Mesenchymal stem cell (in vitro differentiated cells and primary cell): ENCODE measurements at regions not wholly inside any gene's neighbourhood (a gene's known extent, or its start where the extent isn't known, plus 50 kb on each side); places are given as distances from the start of the nearest gene placed in this dataset.

ENCODE experiments used
- DNase-seq: peaks from one replicate; pipeline ENCODE4 v3.0.0-alpha.2; 2013
- H2AFZ ChIP-seq: one replicate; pipeline ENCODE4 v1.6.1; 2013; ENCODE audit warnings: low read depth, mild to moderate bottlenecking, control low read depth, inconsistent platforms, low read length, moderate library complexity
- H2AK5ac ChIP-seq: 2 replicates; pipeline ENCODE4 v1.6.1; 2013; ENCODE audit warnings: low read length, moderate library complexity, mild to moderate bottlenecking, inconsistent platforms; ENCODE audit not compliant: severe bottlenecking
- H2BK120ac ChIP-seq: one replicate; pipeline ENCODE4 v1.6.1; 2013; ENCODE audit warnings: low read depth, mild to moderate bottlenecking, inconsistent platforms, low read length, moderate library complexity
- H2BK12ac ChIP-seq, 2 experiments: one replicate each; pipeline ENCODE4 v1.6.1; 2013; ENCODE audit warnings: inconsistent platforms in 2 of 2, low read length in 2 of 2, mild to moderate bottlenecking in 2 of 2, moderate library complexity in 2 of 2, control low read depth in 1 of 2
- H2BK15ac ChIP-seq: one replicate; pipeline ENCODE4 v1.6.1; 2013; ENCODE audit warnings: mild to moderate bottlenecking, low read depth, inconsistent platforms; ENCODE audit not compliant: poor library complexity, severe bottlenecking
- H2BK5ac ChIP-seq: 2 replicates; pipeline ENCODE4 v1.6.1; 2013; ENCODE audit warnings: low read depth, mild to moderate bottlenecking, low read length, control low read depth, inconsistent platforms; ENCODE audit not compliant: poor library complexity, severe bottlenecking
- H3K14ac ChIP-seq, 2 experiments: one replicate each; pipeline ENCODE4 v1.6.1; 2013; ENCODE audit warnings: inconsistent platforms in 2 of 2, low read length in 2 of 2, control low read depth in 1 of 2, mild to moderate bottlenecking in 1 of 2, moderate library complexity in 1 of 2
- H3K18ac ChIP-seq, 2 experiments: one replicate each; pipeline ENCODE4 v1.6.1; 2013; ENCODE audit warnings: inconsistent platforms in 2 of 2, low read length in 2 of 2, control low read depth in 1 of 2, low read depth in 1 of 2, mild to moderate bottlenecking in 1 of 2
- H3K23ac ChIP-seq, 2 experiments: one replicate each; pipeline ENCODE4 v1.6.1; 2013; ENCODE audit warnings: inconsistent platforms in 2 of 2, low read length in 2 of 2, mild to moderate bottlenecking in 2 of 2, moderate library complexity in 2 of 2, control low read depth in 1 of 2
- H3K27ac ChIP-seq: 2 replicates; pipeline ENCODE4 v1.5.1; 2013; ENCODE audit warnings: mild to moderate bottlenecking, moderate library complexity, low read length, control low read depth, inconsistent platforms; ENCODE audit not compliant: poor library complexity, severe bottlenecking
- H3K27me3 ChIP-seq, 2 experiments: 2 replicates each; pipeline versions ENCODE4 v1.6.1 to v1.7.0; 2013; ENCODE audit warnings: low read length in 2 of 2, mild to moderate bottlenecking in 2 of 2, moderate library complexity in 2 of 2, control low read depth in 1 of 2, inconsistent platforms in 1 of 2; ENCODE audit not compliant: control insufficient read depth in 1 of 2, insufficient read depth in 1 of 2
- H3K36me3 ChIP-seq, 2 experiments: 2 replicates each; pipeline versions ENCODE4 v1.6.1 to v1.7.0; 2013; ENCODE audit warnings: low read length in 2 of 2, control low read depth in 1 of 2, inconsistent platforms in 1 of 2, low read depth in 1 of 2, mild to moderate bottlenecking in 1 of 2; ENCODE audit not compliant: insufficient read depth in 2 of 2, control insufficient read depth in 1 of 2
- H3K4ac ChIP-seq, 2 experiments: one replicate each; pipeline ENCODE4 v1.6.1; 2013; ENCODE audit warnings: inconsistent platforms in 2 of 2, low read length in 2 of 2, mild to moderate bottlenecking in 2 of 2, moderate library complexity in 2 of 2, control low read depth in 1 of 2, low read depth in 1 of 2
- H3K4me1 ChIP-seq: 2 replicates; pipeline ENCODE4 v1.6.1; 2013; ENCODE audit warnings: low read depth, low read length, control low read depth; ENCODE audit not compliant: control insufficient read depth, insufficient read depth
- H3K4me2 ChIP-seq: 2 replicates; pipeline ENCODE4 v1.6.1; 2013; ENCODE audit warnings: low read length, mild to moderate bottlenecking, inconsistent platforms; ENCODE audit not compliant: poor library complexity, severe bottlenecking
- H3K4me3 ChIP-seq, 2 experiments: 2 replicates each; pipeline versions ENCODE4 v1.5.1 to v1.7.0; 2013; ENCODE audit warnings: low read length in 2 of 2, mild to moderate bottlenecking in 2 of 2, control low read depth in 1 of 2, low read depth in 1 of 2; ENCODE audit not compliant: insufficient read depth in 1 of 2
- H3K79me1 ChIP-seq: replicated peaks from 2 replicates; pipeline ENCODE4 v1.6.1; 2013; ENCODE audit warnings: mild to moderate bottlenecking, control low read depth, low read length, inconsistent platforms; ENCODE audit not compliant: poor library complexity, severe bottlenecking
- H3K9ac ChIP-seq: 2 replicates; pipeline ENCODE4 v1.7.0; 2013; ENCODE audit warnings: mild to moderate bottlenecking, low read length, moderate library complexity
- H3K9me3 ChIP-seq: 2 replicates; pipeline ENCODE4 v1.7.0; 2013; ENCODE audit warnings: mild to moderate bottlenecking, low read length; ENCODE audit not compliant: control insufficient read depth
- H4K8ac ChIP-seq: one replicate; pipeline ENCODE4 v1.6.1; 2013; ENCODE audit warnings: inconsistent platforms, mild to moderate bottlenecking, low read length, moderate library complexity
- H4K91ac ChIP-seq: one replicate; pipeline ENCODE4 v1.6.1; 2013; ENCODE audit warnings: mild to moderate bottlenecking, low read length, inconsistent platforms
- WGBS: methylation state at CpG from one replicate; pipeline ENCODE4 v1.1.7; 2013; ENCODE audit warnings: mixed read lengths; 5-methylcytosine and 5-hydroxymethylcytosine counted together

DNA sequence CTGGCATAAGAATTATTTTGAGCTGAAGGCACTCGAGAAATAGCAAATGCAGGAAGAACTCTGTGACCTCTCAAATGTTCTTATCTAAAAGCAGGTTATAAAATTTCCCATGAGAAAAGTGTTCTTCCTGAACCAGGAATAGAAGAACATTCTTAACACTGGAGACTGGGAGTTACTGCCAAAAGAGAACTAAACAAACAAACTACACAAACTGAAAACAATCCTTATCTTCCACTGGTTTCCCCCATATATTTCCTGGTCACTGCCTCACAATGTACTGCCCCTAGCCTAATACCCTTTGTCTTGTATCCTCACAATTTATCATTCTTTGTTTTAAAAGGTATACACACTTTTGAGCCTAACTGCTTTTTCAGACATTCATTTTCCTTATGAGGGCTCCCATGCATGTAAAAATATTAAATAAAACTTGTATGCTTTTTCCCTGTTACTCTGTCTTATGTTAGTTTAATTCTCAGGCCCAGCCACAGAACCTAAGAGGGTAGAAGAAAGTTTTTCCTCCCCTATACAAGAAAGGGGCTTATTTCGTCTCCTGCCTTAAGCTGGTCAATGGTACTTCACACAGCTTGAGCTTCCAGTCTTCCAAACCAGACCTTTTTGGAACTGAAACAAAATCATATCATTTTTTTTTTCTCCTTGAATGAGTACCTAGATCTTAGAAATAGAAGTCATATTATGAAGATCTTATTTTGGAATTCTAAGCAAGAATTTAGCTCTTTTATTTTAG lies 110.6 kb downstream of the MSTN start:
- H3K4me3 ChIP-seq, result no peak overlapping the region
- H3K14ac ChIP-seq, result no peak overlapping the region
- H4K91ac ChIP-seq, result no peak overlapping the region
- H3K4me1 ChIP-seq, result no peaks in the 10 kb centered on the region
- no peak overlapping the region for H3K23ac ChIP-seq
- no peak overlapping the region for H2AK5ac ChIP-seq
- H3K4me2 ChIP-seq, result no peak overlapping the region
- H2BK120ac ChIP-seq, result no peak overlapping the region
- no peak overlapping the region for H2BK5ac ChIP-seq
- no peak overlapping the region for H3K4ac ChIP-seq
- H4K8ac ChIP-seq, result no peak overlapping the region
- no peaks in the 10 kb centered on the region for H3K9me3 ChIP-seq
- H2BK12ac ChIP-seq, result no peak overlapping the region
- DNase-seq, result no peak
- no peak overlapping the region for H2AFZ ChIP-seq
- H3K27ac ChIP-seq, result no peak overlapping the region
- H3K18ac ChIP-seq, result no peak overlapping the region
- H3K27me3 ChIP-seq, result no peaks in the 10 kb centered on the region
- no peaks in the 10 kb centered on the region for H3K36me3 ChIP-seq
- H2BK15ac ChIP-seq, result no peak overlapping the region
- no peak overlapping the region for H3K9ac ChIP-seq
- H3K79me1 ChIP-seq, result no peaks in the 10 kb centered on the region
- WGBS, result 100% methylated on average over 1 of the region's 2 CpGs

DNA sequence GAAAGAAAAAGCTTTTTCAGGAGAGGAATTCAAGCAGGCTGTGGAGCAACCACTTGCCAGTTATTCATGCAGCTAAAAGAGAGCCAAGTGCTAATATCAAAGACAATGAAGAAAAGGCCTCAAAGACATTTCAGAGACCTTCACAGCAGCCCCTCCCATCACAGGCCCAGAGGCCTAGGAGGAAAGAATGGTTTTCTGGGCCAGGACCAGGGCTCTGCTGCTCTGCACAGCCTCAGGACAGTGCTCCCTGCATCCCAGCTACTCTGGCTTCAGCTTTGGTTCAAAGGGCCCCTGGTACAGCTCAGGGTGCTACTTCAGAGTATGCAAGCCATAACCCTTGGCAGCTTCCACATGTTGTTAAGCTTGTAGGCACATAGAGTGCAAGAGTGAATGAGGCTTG lies 119.5 kb downstream of the MSTN start:
- Histone ChIP-seq H3K4me3 (no peak overlapping the region), H3K14ac (no peak overlapping the region), H3K4me2 (no peak overlapping the region), H3K9ac (no peak overlapping the region), H2BK15ac (no peak overlapping the region), H4K91ac (no peak overlapping the region), H3K9me3 (peaks cover 44% of the 10 kb centered on the region), H3K4me1 (no peaks in the 10 kb centered on the region), H3K27me3 (no peaks in the 10 kb centered on the region), H3K18ac (no peak overlapping the region), H2AK5ac (no peak overlapping the region), H3K27ac (no peak overlapping the region), H2BK12ac (no peak overlapping the region), H2BK5ac (no peak overlapping the region), H2BK120ac (no peak overlapping the region), H4K8ac (no peak overlapping the region), H3K4ac (no peak overlapping the region), H2AFZ (no peak overlapping the region), H3K79me1 (no peaks in the 10 kb centered on the region), H3K23ac (no peak overlapping the region), H3K36me3 (no peaks in the 10 kb centered on the region)
- no peak for DNase-seq

DNA sequence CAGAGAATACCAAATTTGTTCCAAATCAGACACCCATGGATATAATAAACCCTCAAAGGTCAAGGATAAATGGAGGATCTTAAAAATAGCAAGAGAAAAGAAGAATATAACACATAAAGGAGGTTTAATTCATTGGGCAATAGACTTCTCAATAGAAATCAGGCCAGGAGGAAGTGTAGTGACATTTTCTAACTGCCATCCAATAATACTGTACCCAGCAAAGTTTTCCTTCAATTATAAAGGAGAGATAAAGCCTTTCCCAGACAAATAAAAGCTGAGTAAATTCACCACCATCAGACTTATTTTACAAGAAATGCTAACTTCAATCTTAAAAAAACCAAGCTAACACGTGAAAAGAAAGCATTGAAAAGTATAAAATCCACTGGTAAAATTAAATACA lies 121.6 kb downstream of the MSTN start:
- no peak overlapping the region for H2AFZ ChIP-seq
- no peak overlapping the region for H3K18ac ChIP-seq
- DNase-seq, result no peak
- WGBS, result no CpG with 5 or more reads among the region's 1 CpG
- H3K79me1 ChIP-seq, result no peaks in the 10 kb centered on the region
- H4K91ac ChIP-seq, result no peak overlapping the region
- no peak overlapping the region for H3K14ac ChIP-seq
- H2BK120ac ChIP-seq, result no peak overlapping the region
- no peak overlapping the region for H2BK5ac ChIP-seq
- H3K9ac ChIP-seq, result no peak overlapping the region
- no peak overlapping the region for H2BK15ac ChIP-seq
- H3K23ac ChIP-seq, result no peak overlapping the region
- H3K4me3 ChIP-seq, result no peak overlapping the region
- H2AK5ac ChIP-seq, result no peak overlapping the region
- no peak overlapping the region for H2BK12ac ChIP-seq
- no peak overlapping the region for H3K4me2 ChIP-seq
- H3K9me3 ChIP-seq, result peaks cover 47% of the 10 kb centered on the region
- peaks cover 2% of the 10 kb centered on the region for H3K4me1 ChIP-seq
- H3K36me3 ChIP-seq, result no peaks in the 10 kb centered on the region
- H3K4ac ChIP-seq, result no peak overlapping the region
- no peak overlapping the region for H3K27ac ChIP-seq
- H4K8ac ChIP-seq, result no peak overlapping the region
- no peaks in the 10 kb centered on the region for H3K27me3 ChIP-seq

DNA sequence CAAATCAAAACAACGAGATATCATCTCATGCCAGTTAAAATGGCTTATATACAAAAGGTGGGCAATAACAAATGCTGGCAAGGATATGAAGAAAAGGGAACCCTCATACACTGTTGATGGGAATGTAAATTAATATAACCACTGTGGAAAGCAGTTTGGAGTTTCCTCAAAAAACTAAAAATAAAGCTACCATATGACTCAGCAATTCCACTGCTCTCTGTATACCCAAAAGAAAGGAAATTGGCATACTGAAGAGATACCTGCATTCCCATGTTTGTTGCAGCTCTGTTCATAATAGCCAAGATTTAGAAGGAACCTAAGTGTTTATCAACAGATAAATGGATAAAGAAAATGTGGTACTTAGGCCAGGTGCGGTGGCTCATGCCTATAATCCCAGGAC lies 124.8 kb downstream of the MSTN start:
- Histone ChIP-seq H3K4me3 (no peak overlapping the region), H2BK120ac (no peak overlapping the region), H3K4me1 (peaks cover 2% of the 10 kb centered on the region), H3K9me3 (peaks cover 36% of the 10 kb centered on the region), H3K36me3 (no peaks in the 10 kb centered on the region), H3K18ac (no peak overlapping the region), H2BK12ac (no peak overlapping the region), H3K79me1 (no peaks in the 10 kb centered on the region), H4K91ac (no peak overlapping the region), H2BK15ac (no peak overlapping the region), H3K9ac (no peak overlapping the region), H2AFZ (no peak overlapping the region), H3K4me2 (no peak overlapping the region), H2AK5ac (no peak overlapping the region), H4K8ac (no peak overlapping the region), H3K27me3 (no peaks in the 10 kb centered on the region), H3K4ac (no peak overlapping the region), H2BK5ac (no peak overlapping the region), H3K27ac (no peak overlapping the region), H3K23ac (no peak overlapping the region), H3K14ac (no peak overlapping the region)
- DNase-seq, result no peak
- 100% methylated on average over 2 of the region's 2 CpGs for WGBS
